ENCODE measurements at regions not wholly inside any gene's neighbourhood (a gene's known extent, or its start where the extent isn't known, plus 50 kb on each side); places are given as distances from the start of the nearest gene placed in this dataset.

GRCh38 chr16:47967374-47967773 is 188.4 kb downstream of the ABCC12 start:
- no peak for DNase-seq

GRCh38 chr16:47966325-47966724 is 189.5 kb downstream of the ABCC12 start:
- no peak for DNase-seq

- DNase-seq, result no peak
Measured at GRCh38 chr16:47965439-47965838, 190.4 kb downstream of the ABCC12 start.

GRCh38 chr16:47958726-47959125 is 197.1 kb downstream of the ABCC12 start:
- DNase-seq, result no peak

- no peak for DNase-seq
Measured at GRCh38 chr16:47956916-47957315, 198.9 kb downstream of the ABCC12 start.

- DNase-seq, result peak; percentile 44
Measured at GRCh38 chr16:47949714-47950113, 206.1 kb downstream of the ABCC12 start.

- no peak for DNase-seq
Measured at GRCh38 chr16:47949276-47949675, 206.5 kb downstream of the ABCC12 start.

GRCh38 chr16:47947723-47948122 is 208.1 kb downstream of the ABCC12 start:
- no peak for DNase-seq

GRCh38 chr16:47946092-47946491 is 209.7 kb downstream of the ABCC12 start:
- DNase-seq, result no peak

GRCh38 chr16:47944589-47944988 is 211.2 kb downstream of the ABCC12 start:
- no peak for DNase-seq

GRCh38 chr16:47943235-47943634 is 212.6 kb downstream of the ABCC12 start:
- no peak for DNase-seq

GRCh38 chr16:47940466-47940865 is 215.3 kb downstream of the ABCC12 start:
- DNase-seq, result no peak

GRCh38 chr16:47939680-47940079 is 216.1 kb downstream of the ABCC12 start:
- DNase-seq, result no peak

- no peak for DNase-seq
Measured at GRCh38 chr16:47938272-47938671, 217.5 kb downstream of the ABCC12 start.

GRCh38 chr16:47928008-47928407 is 227.8 kb downstream of the ABCC12 start:
- no peak for DNase-seq

- no peak for DNase-seq
Measured at GRCh38 chr16:47927330-47927729, 228.5 kb downstream of the ABCC12 start.

GRCh38 chr16:47925811-47926460 is 229.9 kb downstream of the ABCC12 start:
- DNase-seq, result no peak

GRCh38 chr16:47924950-47925349 is 230.8 kb downstream of the ABCC12 start:
- no peak for DNase-seq

- no peak for DNase-seq
Measured at GRCh38 chr16:47921535-47921934, 234.3 kb downstream of the ABCC12 start.

- DNase-seq, result no peak
Measured at GRCh38 chr16:47920709-47921108, 235.1 kb downstream of the ABCC12 start.

- DNase-seq, result no peak
Measured at GRCh38 chr16:47917118-47917517, 238.7 kb downstream of the ABCC12 start.

GRCh38 chr16:47916266-47916665 is 239.5 kb downstream of the ABCC12 start:
- DNase-seq, result no peak

GRCh38 chr16:47907109-47907508 is 248.7 kb downstream of the ABCC12 start:
- DNase-seq, result no peak

GRCh38 chr16:47905771-47906170 is 250.0 kb downstream of the ABCC12 start:
- DNase-seq, result no peak

GRCh38 chr16:47904691-47905090 is 251.1 kb downstream of the ABCC12 start:
- no peak for DNase-seq

Data from NCI-H1694 (cell line).